HL-60 (cell line): ENCODE measurements at regions not wholly inside any gene's neighbourhood (a gene's known extent, or its start where the extent isn't known, plus 50 kb on each side); places are given as distances from the start of the nearest gene placed in this dataset.

Source experiments
- DNase-seq, 2 experiments: peaks; one replicate each; pipeline ENCODE4 v3.0.0-alpha.2; 2010 to 2020; ENCODE audit warnings: low read depth in 1 of 2, low spot score in 1 of 2
- H3K27ac ChIP-seq: fragments of 250-450 bp; sonication (Bioruptor Pico); replicated peaks from 2 replicates; pipeline ENCODE4 v1.5.1; 2020; ENCODE audit warnings: mild to moderate bottlenecking, moderate library complexity
- H3K27me3 ChIP-seq: fragments of 250-450 bp; sonication (Bioruptor Pico); 2 replicates; pipeline ENCODE4 v1.5.1; 2021; ENCODE audit warnings: mild to moderate bottlenecking, moderate library complexity; ENCODE audit not compliant: insufficient read depth, poor library complexity, severe bottlenecking
- H3K4me3 ChIP-seq: replicated peaks from 2 replicates; pipeline ENCODE4 v1.5.1; 2011; ENCODE audit warnings: mild to moderate bottlenecking, control low read depth, low read length; ENCODE audit not compliant: insufficient read depth
- CTCF ChIP-seq: IDR thresholded peaks from one replicate; pipeline ENCODE4 v1.5.1; 2011; ENCODE audit warnings: low read length, control low read depth, inconsistent platforms; ENCODE audit not compliant: insufficient read depth
- GABPA ChIP-seq: IDR thresholded peaks from 2 replicates; pipeline ENCODE4 v1.6.1; 2012; ENCODE audit warnings: low read depth
- POLR2AphosphoS5 ChIP-seq: IDR thresholded peaks from 2 replicates; pipeline ENCODE4 v1.6.1; 2012; ENCODE audit warnings: low read depth
- REST ChIP-seq: IDR thresholded peaks from 2 replicates; pipeline ENCODE4 v1.6.1; 2012; ENCODE audit warnings: low read depth; ENCODE audit not compliant: insufficient replicate concordance
- SPI1 ChIP-seq: IDR thresholded peaks from 2 replicates; pipeline ENCODE4 v1.6.1; 2012; ENCODE audit warnings: low read depth, mild to moderate bottlenecking, borderline replicate concordance

- DNase-seq = no peak
- H3K27ac ChIP-seq = no peak overlapping the region
- TF ChIP-seq GABPA (no peak), CTCF (no peak), POLR2AphosphoS5 (no peak), REST (no peak), SPI1 (no peak)
- no peaks in the 10 kb centered on the region for H3K27me3 ChIP-seq
- H3K4me3 ChIP-seq = no peak overlapping the region
Observed at GRCh38 chr3:55294557-55294956, 192.5 kb downstream of the WNT5A start.

GRCh38 chr3:55292360-55292759 is 194.7 kb downstream of the WNT5A start:
- H3K27ac ChIP-seq = no peak overlapping the region
- TF ChIP-seq SPI1 (peak; percentile 9; the same call in 1 of the 2 replicates), POLR2AphosphoS5 (no peak), CTCF (no peak), REST (no peak)
- no peak overlapping the region for H3K4me3 ChIP-seq
- no peak for DNase-seq
- no peaks in the 10 kb centered on the region for H3K27me3 ChIP-seq

DNA sequence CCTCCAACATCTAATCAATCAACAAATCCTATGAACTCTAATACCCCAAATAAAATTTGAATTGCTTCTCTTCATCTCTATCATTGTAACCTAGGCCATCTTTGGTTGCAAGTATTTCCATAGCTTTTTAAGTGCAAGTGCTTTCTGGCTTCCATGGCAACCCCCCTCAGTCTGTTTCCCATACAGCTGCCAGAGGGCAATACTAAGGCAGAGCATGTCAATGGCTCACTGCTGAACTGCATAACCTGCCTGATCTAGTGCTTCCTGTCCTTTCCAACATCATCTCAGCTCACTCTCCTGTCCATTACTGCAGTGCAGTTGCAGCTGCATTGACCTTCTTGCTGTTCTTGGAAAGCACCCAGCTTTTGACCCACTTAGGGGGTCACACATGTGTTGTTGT is 198.4 kb downstream of the WNT5A start:
- no peak for DNase-seq
- H3K27me3 ChIP-seq = peaks cover 3% of the 10 kb centered on the region
- no peak overlapping the region for H3K4me3 ChIP-seq
- no peak for TF ChIP-seq POLR2AphosphoS5
- no peak for TF ChIP-seq CTCF
- no peak overlapping the region for H3K27ac ChIP-seq

- no peak for DNase-seq
- no peak for TF ChIP-seq CTCF
- TF ChIP-seq SPI1 = no peak
- TF ChIP-seq GABPA = no peak
- no peak for TF ChIP-seq POLR2AphosphoS5
- TF ChIP-seq REST = no peak
- Histone ChIP-seq H3K27ac (no peak overlapping the region), H3K4me3 (no peak overlapping the region), H3K27me3 (peaks cover 3% of the 10 kb centered on the region)
Observed at GRCh38 chr3:55286693-55287092, 200.4 kb downstream of the WNT5A start.
